Uterus (tissue), 2 donors: ENCODE measurements at regions not wholly inside any gene's neighbourhood (a gene's known extent, or its start where the extent isn't known, plus 50 kb on each side); places are given as distances from the start of the nearest gene placed in this dataset.

ENCODE experiments used
- POLR2A ChIP-seq, 2 donors: fragments of 450-650 bp; IDR thresholded peaks; one replicate each; pipeline ENCODE4 v1.6.1; 2016; ENCODE audit warnings: antibody characterized with exemption in 2 of 2, mild to moderate bottlenecking in 1 of 2, moderate library complexity in 1 of 2
- TF ChIP-seq, protein P1 (sequence below), 4 experiments: fragments of 200-600 bp in 2 of 4; fragments of 450-650 bp in 2 of 4; sonication (generic) in 2 of 4; IDR thresholded peaks; one replicate each; pipeline ENCODE4 v1.5.1; 2016 to 2019; ENCODE audit warnings: antibody characterized with exemption in 4 of 4, mild to moderate bottlenecking in 2 of 4, moderate library complexity in 1 of 4

DNA sequence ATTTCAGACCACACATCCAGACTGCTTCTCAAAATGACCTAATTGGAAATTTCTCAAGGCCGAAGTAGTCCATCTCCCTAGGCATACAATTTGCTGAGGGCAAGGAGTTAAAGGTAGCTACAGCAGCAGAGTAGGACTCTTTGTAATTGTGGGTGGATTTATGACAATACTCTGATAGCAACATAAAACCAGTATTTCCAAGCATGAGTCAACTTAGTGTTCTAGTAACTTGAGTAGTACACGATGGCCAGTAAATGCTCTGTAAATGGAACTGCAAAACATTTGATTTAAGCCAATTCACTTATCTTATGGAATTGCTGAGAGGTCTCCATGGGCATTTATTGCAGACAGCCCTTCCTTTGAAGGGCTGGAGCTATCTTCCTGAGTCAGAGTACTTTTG lies 352.2 kb downstream of the PLK2 start:
- TF ChIP-seq, protein P1, sequence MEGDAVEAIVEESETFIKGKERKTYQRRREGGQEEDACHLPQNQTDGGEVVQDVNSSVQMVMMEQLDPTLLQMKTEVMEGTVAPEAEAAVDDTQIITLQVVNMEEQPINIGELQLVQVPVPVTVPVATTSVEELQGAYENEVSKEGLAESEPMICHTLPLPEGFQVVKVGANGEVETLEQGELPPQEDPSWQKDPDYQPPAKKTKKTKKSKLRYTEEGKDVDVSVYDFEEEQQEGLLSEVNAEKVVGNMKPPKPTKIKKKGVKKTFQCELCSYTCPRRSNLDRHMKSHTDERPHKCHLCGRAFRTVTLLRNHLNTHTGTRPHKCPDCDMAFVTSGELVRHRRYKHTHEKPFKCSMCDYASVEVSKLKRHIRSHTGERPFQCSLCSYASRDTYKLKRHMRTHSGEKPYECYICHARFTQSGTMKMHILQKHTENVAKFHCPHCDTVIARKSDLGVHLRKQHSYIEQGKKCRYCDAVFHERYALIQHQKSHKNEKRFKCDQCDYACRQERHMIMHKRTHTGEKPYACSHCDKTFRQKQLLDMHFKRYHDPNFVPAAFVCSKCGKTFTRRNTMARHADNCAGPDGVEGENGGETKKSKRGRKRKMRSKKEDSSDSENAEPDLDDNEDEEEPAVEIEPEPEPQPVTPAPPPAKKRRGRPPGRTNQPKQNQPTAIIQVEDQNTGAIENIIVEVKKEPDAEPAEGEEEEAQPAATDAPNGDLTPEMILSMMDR (IDR thresholded peaks at IDR 0.05), result no peak
- no peak for TF ChIP-seq POLR2A (IDR thresholded peaks at IDR 0.05)
